ENCODE measurements at regions not wholly inside any gene's neighbourhood (a gene's known extent, or its start where the extent isn't known, plus 50 kb on each side); places are given as distances from the start of the nearest gene placed in this dataset.

DNA sequence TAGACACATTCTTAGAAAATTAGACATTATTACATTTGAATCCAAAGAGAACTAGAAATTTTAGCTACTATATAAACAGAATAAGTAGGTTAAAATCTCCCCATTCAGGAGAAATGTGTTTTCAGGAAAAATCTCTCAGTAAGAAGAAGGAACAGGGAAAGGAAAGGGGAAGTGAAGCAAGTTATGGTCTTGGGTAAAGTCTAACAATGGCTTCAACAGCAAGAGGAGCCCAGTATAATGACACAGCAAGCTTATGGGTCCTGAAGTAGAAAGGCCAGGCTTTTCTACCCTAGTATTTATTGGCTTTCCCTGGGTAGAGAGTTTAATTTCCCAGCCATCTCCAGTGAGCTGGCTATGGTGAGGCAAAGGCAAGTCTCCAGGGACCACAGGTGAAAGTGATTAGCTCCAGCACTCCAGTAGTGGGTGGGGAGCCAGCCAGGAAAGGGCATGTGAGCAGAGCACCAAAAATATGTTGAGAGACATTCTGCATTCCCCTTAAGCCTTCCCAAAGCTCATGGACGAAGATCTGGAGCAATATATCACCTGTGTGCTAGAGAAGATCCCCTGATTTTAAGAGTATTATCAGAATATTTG, 981.7 kb downstream of the NR2F1-AS1 start:
- Histone ChIP-seq H3K27ac (ENCODE audit: control insufficient read depth, insufficient read depth) (no peak overlapping the region), H3K4me2 (ENCODE audit: control insufficient read depth, insufficient read depth) (no peak overlapping the region), H3K27me3 (replicated peaks in 1 of 2; ENCODE audit: control insufficient read depth in 2 of 2, insufficient read depth in 2 of 2, low read length in 1 of 2) (no peaks in the 10 kb centered on the region), H2AFZ (ENCODE audit: control insufficient read depth, low read depth, low read length) (no peak overlapping the region), H3K79me2 (ENCODE audit: control insufficient read depth, insufficient read depth, low read length) (no peaks in the 10 kb centered on the region), H3K9ac (ENCODE audit: control insufficient read depth, insufficient read depth, low read length) (no peak overlapping the region), H4K20me1 (ENCODE audit: control insufficient read depth, insufficient read depth) (no peaks in the 10 kb centered on the region), H3K36me3 (ENCODE audit: control insufficient read depth in 2 of 2, insufficient read depth in 2 of 2, low read length in 1 of 2) (no peaks in the 10 kb centered on the region), H3K4me3 (no peak overlapping the region), H3K9me3 (replicated peaks; ENCODE audit: control insufficient read depth, insufficient read depth, low read length) (no peaks in the 10 kb centered on the region), H3K4me1 (ENCODE audit: control insufficient read depth, insufficient read depth, low read length) (no peaks in the 10 kb centered on the region)
- no TSS peak for BruUV-seq (replicated peaks)
- no peak; the same call in 2 of the 3 replicates for ATAC-seq
- FAIRE-seq: no peak
- CTCF ChIA-PET: no interaction called here
- 0% methylated on average over 1 of the region's 1 CpG for WGBS (ENCODE audit: insufficient coverage, insufficient replicate concordance, low lambda C conversion rate, missing lambda C conversion rate)
- intact Hi-C loops (cut with micrococcal nuclease; ENCODE audit: unreplicated experiment) (no loop called here), in situ Hi-C loops (cut with MboI) (no loop called here)
- POLR2A ChIA-PET: no interaction called here
- DNase-seq (ENCODE audit: low read depth, low spot score): no peak
- RAD21 ChIA-PET (ENCODE audit: unreplicated experiment): no interaction called here
- SMC1A ChIA-PET (ENCODE audit: uncharacterized antibody, unreplicated experiment): no interaction called here
- TF ChIP-seq RUNX3 (IDR thresholded peaks at IDR 0.05; ENCODE audit: low read length): no peak
- TF ChIP-seq, protein P1, sequence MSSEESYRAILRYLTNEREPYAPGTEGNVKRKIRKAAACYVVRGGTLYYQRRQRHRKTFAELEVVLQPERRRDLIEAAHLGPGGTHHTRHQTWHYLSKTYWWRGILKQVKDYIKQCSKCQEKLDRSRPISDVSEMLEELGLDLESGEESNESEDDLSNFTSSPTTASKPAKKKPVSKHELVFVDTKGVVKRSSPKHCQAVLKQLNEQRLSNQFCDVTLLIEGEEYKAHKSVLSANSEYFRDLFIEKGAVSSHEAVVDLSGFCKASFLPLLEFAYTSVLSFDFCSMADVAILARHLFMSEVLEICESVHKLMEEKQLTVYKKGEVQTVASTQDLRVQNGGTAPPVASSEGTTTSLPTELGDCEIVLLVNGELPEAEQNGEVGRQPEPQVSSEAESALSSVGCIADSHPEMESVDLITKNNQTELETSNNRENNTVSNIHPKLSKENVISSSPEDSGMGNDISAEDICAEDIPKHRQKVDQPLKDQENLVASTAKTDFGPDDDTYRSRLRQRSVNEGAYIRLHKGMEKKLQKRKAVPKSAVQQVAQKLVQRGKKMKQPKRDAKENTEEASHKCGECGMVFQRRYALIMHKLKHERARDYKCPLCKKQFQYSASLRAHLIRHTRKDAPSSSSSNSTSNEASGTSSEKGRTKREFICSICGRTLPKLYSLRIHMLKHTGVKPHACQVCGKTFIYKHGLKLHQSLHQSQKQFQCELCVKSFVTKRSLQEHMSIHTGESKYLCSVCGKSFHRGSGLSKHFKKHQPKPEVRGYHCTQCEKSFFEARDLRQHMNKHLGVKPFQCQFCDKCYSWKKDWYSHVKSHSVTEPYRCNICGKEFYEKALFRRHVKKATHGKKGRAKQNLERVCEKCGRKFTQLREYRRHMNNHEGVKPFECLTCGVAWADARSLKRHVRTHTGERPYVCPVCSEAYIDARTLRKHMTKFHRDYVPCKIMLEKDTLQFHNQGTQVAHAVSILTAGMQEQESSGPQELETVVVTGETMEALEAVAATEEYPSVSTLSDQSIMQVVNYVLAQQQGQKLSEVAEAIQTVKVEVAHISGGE (CRISPR knock-in tag; IDR thresholded peaks at IDR 0.05): no peak
- TF ChIP-seq, protein P2, sequence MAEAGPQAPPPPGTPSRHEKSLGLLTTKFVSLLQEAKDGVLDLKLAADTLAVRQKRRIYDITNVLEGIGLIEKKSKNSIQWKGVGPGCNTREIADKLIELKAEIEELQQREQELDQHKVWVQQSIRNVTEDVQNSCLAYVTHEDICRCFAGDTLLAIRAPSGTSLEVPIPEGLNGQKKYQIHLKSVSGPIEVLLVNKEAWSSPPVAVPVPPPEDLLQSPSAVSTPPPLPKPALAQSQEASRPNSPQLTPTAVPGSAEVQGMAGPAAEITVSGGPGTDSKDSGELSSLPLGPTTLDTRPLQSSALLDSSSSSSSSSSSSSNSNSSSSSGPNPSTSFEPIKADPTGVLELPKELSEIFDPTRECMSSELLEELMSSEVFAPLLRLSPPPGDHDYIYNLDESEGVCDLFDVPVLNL (IDR thresholded peaks at IDR 0.05; ENCODE audit: low read depth, low read length): no peak
- peak; percentile 61; the same call in 1 of the 2 replicates for TF ChIP-seq SPI1 (IDR thresholded peaks at IDR 0.05; ENCODE audit: borderline replicate concordance, insufficient read depth, low read depth, low read length)
- no peak for TF ChIP-seq KLF5 (IDR thresholded peaks at IDR 0.05; ENCODE audit: partially characterized antibody)

Data from GM12878 (cell line).